GM23338 (cell line): ENCODE measurements at regions not wholly inside any gene's neighbourhood (a gene's known extent, or its start where the extent isn't known, plus 50 kb on each side); places are given as distances from the start of the nearest gene placed in this dataset.

Experiments used
- ATAC-seq: fragments of 200-7000 bp; cut with Tn5 transposase; 3 replicates; pipeline ENCODE4 v1.9.1; 2020
- DNase-seq: peaks from one replicate; pipeline ENCODE4 v3.0.0-alpha.2; 2015; ENCODE audit warnings: low spot score
- H2AFZ ChIP-seq: fragments of 200-600 bp; sonication (generic); 2 replicates; pipeline ENCODE4 v1.8.0; 2016; ENCODE audit warnings: antibody characterized with exemption, mild to moderate bottlenecking, moderate library complexity
- H3F3A ChIP-seq: fragments of 200-600 bp; sonication (generic); replicated peaks from 2 replicates; pipeline ENCODE4 v1.8.0; 2017; ENCODE audit warnings: antibody characterized with exemption, mixed run types, low read depth
- H3K27ac ChIP-seq: fragments of 200-600 bp; sonication (generic); 2 replicates; pipeline ENCODE4 v1.6.1; 2016; ENCODE audit warnings: low read depth
- H3K27me3 ChIP-seq: fragments of 200-600 bp; sonication (generic); 2 replicates; pipeline ENCODE4 v1.8.0; 2016; ENCODE audit warnings: mild to moderate bottlenecking, mixed run types, moderate library complexity; ENCODE audit not compliant: insufficient read depth
- H3K36me3 ChIP-seq: fragments of 200-600 bp; sonication (generic); 2 replicates; pipeline ENCODE4 v1.8.0; 2016; ENCODE audit warnings: mild to moderate bottlenecking; ENCODE audit not compliant: insufficient read depth
- H3K4me1 ChIP-seq: fragments of 200-600 bp; sonication (generic); 2 replicates; pipeline ENCODE4 v1.8.0; 2016; ENCODE audit warnings: mild to moderate bottlenecking, moderate library complexity; ENCODE audit not compliant: insufficient read depth
- H3K4me2 ChIP-seq: fragments of 200-600 bp; sonication (generic); 2 replicates; pipeline ENCODE4 v1.7.1; 2017; ENCODE audit warnings: mixed run types
- H3K4me3 ChIP-seq: fragments of 200-600 bp; sonication (generic); 2 replicates; pipeline ENCODE4 v1.6.1; 2016; ENCODE audit warnings: mixed run types
- H3K79me2 ChIP-seq: fragments of 200-600 bp; sonication (generic); replicated peaks from 2 replicates; pipeline ENCODE4 v1.8.0; 2017; ENCODE audit warnings: mild to moderate bottlenecking; ENCODE audit not compliant: insufficient read depth
- H3K9me2 ChIP-seq: fragments of 200-600 bp; sonication (generic); 2 replicates; pipeline ENCODE4 v1.8.0; 2017; ENCODE audit not compliant: insufficient read depth
- H4K20me1 ChIP-seq: fragments of 200-600 bp; sonication (generic); replicated peaks from 2 replicates; pipeline ENCODE4 v1.8.0; 2017; ENCODE audit warnings: mild to moderate bottlenecking; ENCODE audit not compliant: insufficient read depth
- H3K27ac Mint-ChIP-seq: 2 replicates; pipeline ENCODE4 v1.8.0; 2020; ENCODE audit warnings: inconsistent platforms, mild to moderate bottlenecking, moderate library complexity, mixed read lengths
- H3K27me3 Mint-ChIP-seq: 3 replicates; pipeline ENCODE4 v1.8.0; 2022; ENCODE audit warnings: low read depth, mild to moderate bottlenecking, moderate library complexity, mixed read lengths, inconsistent platforms; ENCODE audit not compliant: insufficient read depth, poor library complexity
- H3K36me3 Mint-ChIP-seq: 3 replicates; pipeline ENCODE4 v1.8.0; 2021; ENCODE audit warnings: low read depth, mild to moderate bottlenecking, inconsistent platforms, moderate library complexity, mixed read lengths
- H3K4me1 Mint-ChIP-seq: 3 replicates; pipeline ENCODE4 v1.8.0; 2020; ENCODE audit warnings: mild to moderate bottlenecking, inconsistent platforms, mixed read lengths
- H3K4me3 Mint-ChIP-seq: 3 replicates; pipeline ENCODE4 v1.8.0; 2021; ENCODE audit warnings: moderate library complexity, mild to moderate bottlenecking, inconsistent platforms, mixed read lengths
- H3K9me3 Mint-ChIP-seq: 3 replicates; pipeline ENCODE4 v1.8.0; 2020; ENCODE audit warnings: moderate library complexity, mild to moderate bottlenecking, inconsistent platforms, mixed read lengths
- CTCF ChIP-seq, 2 experiments: fragments of 200-600 bp in 1 of 2; sonication (generic) in 1 of 2; conservative IDR thresholded peaks; 2 replicates each; pipeline versions ENCODE4 v1.5.1 to v1.6.1; 2016 to 2017; ENCODE audit warnings: antibody characterized with exemption in 2 of 2, low read depth in 2 of 2, mild to moderate bottlenecking in 2 of 2, moderate library complexity in 1 of 2
- ZNF331 ChIP-seq: fragments of 250-450 bp; sonication (Bioruptor Pico); IDR thresholded peaks from 2 replicates; pipeline ENCODE4 v1.5.0; 2020; ENCODE audit warnings: low read depth, mild to moderate bottlenecking, moderate library complexity
- TF ChIP-seq, protein P1 (sequence below): fragments of 250-450 bp; sonication (Bioruptor Pico); IDR thresholded peaks from 2 replicates; pipeline ENCODE4 v1.5.0; 2020; ENCODE audit warnings: mild to moderate bottlenecking, moderate library complexity

- TF ChIP-seq, protein P1, sequence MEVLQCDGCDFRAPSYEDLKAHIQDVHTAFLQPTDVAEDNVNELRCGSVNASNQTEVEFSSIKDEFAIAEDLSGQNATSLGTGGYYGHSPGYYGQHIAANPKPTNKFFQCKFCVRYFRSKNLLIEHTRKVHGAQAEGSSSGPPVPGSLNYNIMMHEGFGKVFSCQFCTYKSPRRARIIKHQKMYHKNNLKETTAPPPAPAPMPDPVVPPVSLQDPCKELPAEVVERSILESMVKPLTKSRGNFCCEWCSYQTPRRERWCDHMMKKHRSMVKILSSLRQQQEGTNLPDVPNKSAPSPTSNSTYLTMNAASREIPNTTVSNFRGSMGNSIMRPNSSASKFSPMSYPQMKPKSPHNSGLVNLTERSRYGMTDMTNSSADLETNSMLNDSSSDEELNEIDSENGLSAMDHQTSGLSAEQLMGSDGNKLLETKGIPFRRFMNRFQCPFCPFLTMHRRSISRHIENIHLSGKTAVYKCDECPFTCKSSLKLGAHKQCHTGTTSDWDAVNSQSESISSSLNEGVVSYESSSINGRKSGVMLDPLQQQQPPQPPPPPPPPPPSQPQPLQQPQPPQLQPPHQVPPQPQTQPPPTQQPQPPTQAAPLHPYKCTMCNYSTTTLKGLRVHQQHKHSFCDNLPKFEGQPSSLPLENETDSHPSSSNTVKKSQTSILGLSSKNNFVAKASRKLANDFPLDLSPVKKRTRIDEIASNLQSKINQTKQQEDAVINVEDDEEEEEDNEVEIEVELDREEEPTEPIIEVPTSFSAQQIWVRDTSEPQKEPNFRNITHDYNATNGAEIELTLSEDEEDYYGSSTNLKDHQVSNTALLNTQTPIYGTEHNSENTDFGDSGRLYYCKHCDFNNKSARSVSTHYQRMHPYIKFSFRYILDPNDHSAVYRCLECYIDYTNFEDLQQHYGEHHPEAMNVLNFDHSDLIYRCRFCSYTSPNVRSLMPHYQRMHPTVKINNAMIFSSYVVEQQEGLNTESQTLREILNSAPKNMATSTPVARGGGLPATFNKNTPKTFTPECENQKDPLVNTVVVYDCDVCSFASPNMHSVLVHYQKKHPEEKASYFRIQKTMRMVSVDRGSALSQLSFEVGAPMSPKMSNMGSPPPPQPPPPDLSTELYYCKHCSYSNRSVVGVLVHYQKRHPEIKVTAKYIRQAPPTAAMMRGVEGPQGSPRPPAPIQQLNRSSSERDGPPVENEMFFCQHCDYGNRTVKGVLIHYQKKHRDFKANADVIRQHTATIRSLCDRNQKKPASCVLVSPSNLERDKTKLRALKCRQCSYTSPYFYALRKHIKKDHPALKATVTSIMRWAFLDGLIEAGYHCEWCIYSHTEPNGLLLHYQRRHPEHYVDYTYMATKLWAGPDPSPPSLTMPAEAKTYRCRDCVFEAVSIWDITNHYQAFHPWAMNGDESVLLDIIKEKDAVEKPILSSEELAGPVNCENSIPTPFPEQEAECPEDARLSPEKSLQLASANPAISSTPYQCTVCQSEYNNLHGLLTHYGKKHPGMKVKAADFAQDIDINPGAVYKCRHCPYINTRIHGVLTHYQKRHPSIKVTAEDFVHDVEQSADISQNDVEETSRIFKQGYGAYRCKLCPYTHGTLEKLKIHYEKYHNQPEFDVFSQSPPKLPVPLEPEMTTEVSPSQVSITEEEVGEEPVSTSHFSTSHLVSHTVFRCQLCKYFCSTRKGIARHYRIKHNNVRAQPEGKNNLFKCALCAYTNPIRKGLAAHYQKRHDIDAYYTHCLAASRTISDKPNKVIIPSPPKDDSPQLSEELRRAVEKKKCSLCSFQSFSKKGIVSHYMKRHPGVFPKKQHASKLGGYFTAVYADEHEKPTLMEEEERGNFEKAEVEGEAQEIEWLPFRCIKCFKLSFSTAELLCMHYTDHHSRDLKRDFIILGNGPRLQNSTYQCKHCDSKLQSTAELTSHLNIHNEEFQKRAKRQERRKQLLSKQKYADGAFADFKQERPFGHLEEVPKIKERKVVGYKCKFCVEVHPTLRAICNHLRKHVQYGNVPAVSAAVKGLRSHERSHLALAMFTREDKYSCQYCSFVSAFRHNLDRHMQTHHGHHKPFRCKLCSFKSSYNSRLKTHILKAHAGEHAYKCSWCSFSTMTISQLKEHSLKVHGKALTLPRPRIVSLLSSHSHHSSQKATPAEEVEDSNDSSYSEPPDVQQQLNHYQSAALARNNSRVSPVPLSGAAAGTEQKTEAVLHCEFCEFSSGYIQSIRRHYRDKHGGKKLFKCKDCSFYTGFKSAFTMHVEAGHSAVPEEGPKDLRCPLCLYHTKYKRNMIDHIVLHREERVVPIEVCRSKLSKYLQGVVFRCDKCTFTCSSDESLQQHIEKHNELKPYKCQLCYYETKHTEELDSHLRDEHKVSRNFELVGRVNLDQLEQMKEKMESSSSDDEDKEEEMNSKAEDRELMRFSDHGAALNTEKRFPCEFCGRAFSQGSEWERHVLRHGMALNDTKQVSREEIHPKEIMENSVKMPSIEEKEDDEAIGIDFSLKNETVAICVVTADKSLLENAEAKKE (CRISPR knock-in tag) = no peak
Observed at GRCh38 chr15:98289747-98290146, 329.2 kb downstream of the ARRDC4 start (continued).

GRCh38 chr15:98292442-98293240, 332.1 kb downstream of the ARRDC4 start:
- peaks cover 17% of the 10 kb centered on the region for H3K27me3 Mint-ChIP-seq
- peak; percentile 97 for ATAC-seq
- no peaks in the 10 kb centered on the region for H3K9me3 Mint-ChIP-seq
- Histone ChIP-seq H3K79me2 (no peaks in the 10 kb centered on the region), H3K4me1 (peaks cover 15% of the 10 kb centered on the region; the same call in 1 of the 2 replicates), H3K27ac (no peak overlapping the region), H3K27me3 (peaks cover 17% of the 10 kb centered on the region), H3K36me3 (no peaks in the 10 kb centered on the region), H3K4me2 (peak overlapping the region; percentile 81), H4K20me1 (no peaks in the 10 kb centered on the region), H3K4me3 (peak overlapping the region; percentile 61), H3F3A (no peaks in the 10 kb centered on the region), H2AFZ (peak overlapping the region; percentile 89), H3K9me2 (no peaks in the 10 kb centered on the region)
- peaks cover 10% of the 10 kb centered on the region for H3K4me1 Mint-ChIP-seq
- H3K4me3 Mint-ChIP-seq = peak overlapping the region; percentile 76
- no peaks in the 10 kb centered on the region for H3K36me3 Mint-ChIP-seq
- TF ChIP-seq CTCF (conservative IDR thresholded peaks at IDR 0.05; ENCODE audit: low read depth in 2 of 2) = peak; percentile 80 to 93
- no peak for TF ChIP-seq ZNF331 (CRISPR knock-in tag)
- TF ChIP-seq, protein P1 (CRISPR knock-in tag) = peak; percentile 62; the same call in 1 of the 2 replicates
- peak; percentile 89 for DNase-seq
- no peak overlapping the region for H3K27ac Mint-ChIP-seq
